ENCODE measurements at regions not wholly inside any gene's neighbourhood (a gene's known extent, or its start where the extent isn't known, plus 50 kb on each side); places are given as distances from the start of the nearest gene placed in this dataset.

GRCh38 chr5:74991522-74991921, 60.8 kb downstream of the GCNT4 start:
- no peak for TF ChIP-seq CTCF (IDR thresholded peaks at IDR 0.05)
- H3K27me3 Mint-ChIP-seq (ENCODE audit: low read depth): no peaks in the 10 kb centered on the region

GRCh38 chr5:74990194-74990593, 62.2 kb downstream of the GCNT4 start:
- H3K4me3 Mint-ChIP-seq (ENCODE audit: unreplicated experiment): no peak overlapping the region
- no peak for DNase-seq (ENCODE audit: low spot score)
- no peak overlapping the region for H3K27ac Mint-ChIP-seq (ENCODE audit: unreplicated experiment)
- H3K9me3 Mint-ChIP-seq (ENCODE audit: low read depth): peaks cover 9% of the 10 kb centered on the region
- no peaks in the 10 kb centered on the region for H3K4me1 Mint-ChIP-seq (ENCODE audit: low read depth)
- H3K36me3 Mint-ChIP-seq (ENCODE audit: low read depth): no peaks in the 10 kb centered on the region
- H3K27me3 Mint-ChIP-seq (ENCODE audit: low read depth): no peaks in the 10 kb centered on the region
- TF ChIP-seq CTCF (IDR thresholded peaks at IDR 0.05): no peak

More at GRCh38 chr5:74991522-74991921, 60.8 kb downstream of the GCNT4 start:
- peaks cover 9% of the 10 kb centered on the region for H3K9me3 Mint-ChIP-seq (ENCODE audit: low read depth)
- H3K27ac Mint-ChIP-seq (ENCODE audit: unreplicated experiment): no peak overlapping the region
- no peak for DNase-seq (ENCODE audit: low spot score)
- H3K4me3 Mint-ChIP-seq (ENCODE audit: unreplicated experiment): no peak overlapping the region
- H3K4me1 Mint-ChIP-seq (ENCODE audit: low read depth): no peaks in the 10 kb centered on the region
- H3K36me3 Mint-ChIP-seq (ENCODE audit: low read depth): no peaks in the 10 kb centered on the region

GRCh38 chr5:74988273-74988983, 63.9 kb downstream of the GCNT4 start:
- no peaks in the 10 kb centered on the region for H3K27me3 Mint-ChIP-seq (ENCODE audit: low read depth)
- no peak for DNase-seq (ENCODE audit: low spot score)
- no peaks in the 10 kb centered on the region for H3K36me3 Mint-ChIP-seq (ENCODE audit: low read depth)
- no peak overlapping the region for H3K4me3 Mint-ChIP-seq (ENCODE audit: unreplicated experiment)
- H3K27ac Mint-ChIP-seq (ENCODE audit: unreplicated experiment): no peak overlapping the region
- no peak for TF ChIP-seq CTCF (IDR thresholded peaks at IDR 0.05)
- no peaks in the 10 kb centered on the region for H3K4me1 Mint-ChIP-seq (ENCODE audit: low read depth)
- peaks cover 9% of the 10 kb centered on the region for H3K9me3 Mint-ChIP-seq (ENCODE audit: low read depth)

GRCh38 chr5:74978345-74978744, 74.0 kb downstream of the GCNT4 start:
- Mint-ChIP-seq H3K4me1 (ENCODE audit: low read depth) (no peaks in the 10 kb centered on the region), H3K36me3 (ENCODE audit: low read depth) (peaks cover 2% of the 10 kb centered on the region), H3K9me3 (ENCODE audit: low read depth) (peaks cover 6% of the 10 kb centered on the region), H3K27me3 (ENCODE audit: low read depth) (no peaks in the 10 kb centered on the region), H3K27ac (ENCODE audit: unreplicated experiment) (no peak overlapping the region), H3K4me3 (ENCODE audit: unreplicated experiment) (no peak overlapping the region)
- no peak for DNase-seq (ENCODE audit: low spot score)
- no peak for TF ChIP-seq CTCF (IDR thresholded peaks at IDR 0.05)

GRCh38 chr5:74977471-74977870, 74.9 kb downstream of the GCNT4 start:
- H3K9me3 Mint-ChIP-seq (ENCODE audit: low read depth): peaks cover 6% of the 10 kb centered on the region
- DNase-seq (ENCODE audit: low spot score): no peak
- TF ChIP-seq CTCF (IDR thresholded peaks at IDR 0.05): no peak
- H3K36me3 Mint-ChIP-seq (ENCODE audit: low read depth): peaks cover 2% of the 10 kb centered on the region
- H3K27ac Mint-ChIP-seq (ENCODE audit: unreplicated experiment): no peak overlapping the region
- no peak overlapping the region for H3K4me3 Mint-ChIP-seq (ENCODE audit: unreplicated experiment)
- H3K27me3 Mint-ChIP-seq (ENCODE audit: low read depth): no peaks in the 10 kb centered on the region
- no peaks in the 10 kb centered on the region for H3K4me1 Mint-ChIP-seq (ENCODE audit: low read depth)
